HepG2 (cell line): ENCODE measurements at regions not wholly inside any gene's neighbourhood (a gene's known extent, or its start where the extent isn't known, plus 50 kb on each side); places are given as distances from the start of the nearest gene placed in this dataset.

ENCODE experiments used
- ATAC-seq: fragments of 200-7000 bp; cut with Tn5 transposase; 3 replicates; pipeline ENCODE4 v1.9.1; 2020; ENCODE audit warnings: mild to moderate bottlenecking, moderate library complexity
- BruUV-seq: library from RNA; stranded (reverse); fragments of 400-500 nt; replicated peaks from 2 replicates; lab custom pipeline; 2021; lab: Mats Ljungman, UMichigan
- CTCF ChIA-PET: fragments of 300-600 bp; formaldehyde crosslinking; extraction: SDS; loops from one replicate; lab custom pipeline; 2021; ENCODE audit warnings: low total read pairs, inconsistent platforms, low intra/inter-chr PET ratio; lab: Yijun Ruan, JAX
- POLR2A ChIA-PET: fragments of 350-600 bp; sonication (Branson Sonifier 250); formaldehyde crosslinking; loops from one replicate; lab custom pipeline; 2020; ENCODE audit warnings: antibody characterized with exemption, inconsistent platforms; lab: Yijun Ruan, JAX
- DNase-seq: peaks from one replicate; pipeline ENCODE4 v3.0.0-alpha.2; 2015; ENCODE audit warnings: low spot score
- FAIRE-seq: peaks from 3 replicates; lab custom pipeline; 2011; peaks lifted over from hg19 to GRCh38; lab: Jason Lieb, UNC
- H2AFZ ChIP-seq: one replicate; pipeline ENCODE4 v1.6.1; 2011; ENCODE audit warnings: low read length, inconsistent platforms
- H3K27ac ChIP-seq: fragments of 300-600 bp; 3 replicates; pipeline ENCODE4 v1.8.0; 2011; ENCODE audit warnings: mixed run types, mild to moderate bottlenecking, mixed read lengths, low read length, inconsistent platforms; ENCODE audit not compliant: insufficient read depth; ENCODE audit errors: extremely low read length
- H3K27me3 ChIP-seq, 2 experiments: fragments of 200-600 bp in 1 of 2; 2 replicates in 1 of 2; 3 replicates in 1 of 2; pipeline versions ENCODE4 v1.6.0 to v1.8.0; 2011; ENCODE audit warnings: low read length in 2 of 2, mild to moderate bottlenecking in 2 of 2, moderate library complexity in 2 of 2, inconsistent platforms in 1 of 2; ENCODE audit not compliant: insufficient read depth in 2 of 2, control insufficient read depth in 1 of 2
- H3K36me3 ChIP-seq, 2 experiments: fragments of 200-600 bp in 1 of 2; replicated peaks in 1 of 2; 2 replicates in 1 of 2; 3 replicates in 1 of 2; pipeline versions ENCODE4 v1.5.1 to v1.8.0; 2011; ENCODE audit warnings: low read length in 2 of 2, inconsistent platforms in 1 of 2; ENCODE audit not compliant: insufficient read depth in 2 of 2, control insufficient read depth in 1 of 2
- H3K4me1 ChIP-seq: 2 replicates; pipeline ENCODE4 v1.5.1; 2012; ENCODE audit warnings: low read length, inconsistent platforms; ENCODE audit not compliant: insufficient read depth
- H3K4me2 ChIP-seq: 2 replicates; pipeline ENCODE4 v1.6.0; 2011; ENCODE audit warnings: low read depth, low read length, inconsistent platforms
- H3K4me3 ChIP-seq, 3 experiments: fragments of 200-600 bp in 1 of 3; sonication (generic), shearing (Covaris generic) in 1 of 3; replicated peaks in 1 of 3; 2 replicates each; pipeline ENCODE4 v1.5.1; 2011 to 2016; ENCODE audit warnings: low read length in 3 of 3, inconsistent platforms in 2 of 3, low read depth in 2 of 3, mild to moderate bottlenecking in 2 of 3, control low read depth in 1 of 3, mixed read lengths in 1 of 3; ENCODE audit not compliant: insufficient read depth in 1 of 3
- H3K79me2 ChIP-seq: one replicate; pipeline ENCODE4 v1.6.1; 2011; ENCODE audit warnings: low read length, inconsistent platforms; ENCODE audit not compliant: insufficient read depth
- H3K9ac ChIP-seq: 2 replicates; pipeline ENCODE4 v1.6.0; 2011; ENCODE audit warnings: mild to moderate bottlenecking, low read depth, low read length, inconsistent platforms; ENCODE audit not compliant: insufficient read depth
- H3K9me3 ChIP-seq: 2 replicates; pipeline ENCODE4 v1.5.1; 2012; ENCODE audit warnings: mild to moderate bottlenecking, low read length
- H4K20me1 ChIP-seq: 2 replicates; pipeline ENCODE4 v1.6.0; 2011; ENCODE audit warnings: inconsistent platforms, mild to moderate bottlenecking, low read length, moderate library complexity; ENCODE audit not compliant: insufficient read depth
- GFI1 ChIP-seq: sonication (generic); formaldehyde crosslinking; IDR thresholded peaks from 2 replicates; pipeline ENCODE4 v1.5.0; 2020; ENCODE audit warnings: missing genetic modification reagents, mild to moderate bottlenecking, borderline replicate concordance
- HDAC2 ChIP-seq: sonication (generic); formaldehyde crosslinking; IDR thresholded peaks from 2 replicates; pipeline ENCODE4 v1.4.0; 2020; ENCODE audit warnings: missing genetic modification reagents
- LRRFIP1 ChIP-seq: sonication (generic); formaldehyde crosslinking; conservative IDR thresholded peaks from 2 replicates; pipeline ENCODE4 v1.4.0; 2020; ENCODE audit warnings: missing genetic modification reagents
- SETDB1 ChIP-seq: sonication (generic); formaldehyde crosslinking; IDR thresholded peaks from 2 replicates; pipeline ENCODE4 v1.5.1; 2020; ENCODE audit warnings: missing genetic modification reagents, mild to moderate bottlenecking, borderline replicate concordance
- STAT5B ChIP-seq: sonication (generic); formaldehyde crosslinking; IDR thresholded peaks from 2 replicates; pipeline ENCODE4 v1.4.0; 2020; ENCODE audit warnings: missing genetic modification reagents
- TBP ChIP-seq: sonication (generic); formaldehyde crosslinking; IDR thresholded peaks from 2 replicates; pipeline ENCODE4 v1.5.0; 2020; ENCODE audit warnings: missing genetic modification reagents
- ZNF282 ChIP-seq: fragments of 450-650 bp; IDR thresholded peaks from 2 replicates; pipeline ENCODE4 v1.6.1; 2018; ENCODE audit not compliant: partially characterized antibody
- ZNF687 ChIP-seq: sonication (generic); formaldehyde crosslinking; IDR thresholded peaks from 2 replicates; pipeline ENCODE4 v1.5.1; 2020; ENCODE audit warnings: mild to moderate bottlenecking, missing genetic modification reagents, moderate library complexity
- ZNF788 ChIP-seq: sonication (generic); formaldehyde crosslinking; IDR thresholded peaks from 2 replicates; pipeline ENCODE4 v1.5.0; 2020; ENCODE audit warnings: mild to moderate bottlenecking, missing genetic modification reagents, borderline replicate concordance
- WGBS: methylation state at CpG from one replicate; pipeline ENCODE4 v1.1.6; 2017; ENCODE audit warnings: low lambda C conversion rate; 5-methylcytosine and 5-hydroxymethylcytosine counted together
- in situ Hi-C: cut with HindIII; loops from 2 replicates; pipeline ENCODE4 v1.10.0; 2017; ENCODE audit warnings: low pct_unique_long_range_greater_than_20kb; ENCODE audit not compliant: extremely low pct_ligation_motif_present
- intact Hi-C: fragments of 100-400 bp; cut with micrococcal nuclease; formaldehyde crosslinking; loops from one replicate; pipeline ENCODE4 v1.10.0; 2022; ENCODE audit not compliant: unreplicated experiment
- TF ChIP-seq, protein P1 (sequence below): sonication (generic); formaldehyde crosslinking; IDR thresholded peaks from 2 replicates; pipeline ENCODE4 v1.5.0; 2020; ENCODE audit warnings: missing genetic modification reagents
- TF ChIP-seq, protein P2 (sequence below): sonication (generic); formaldehyde crosslinking; IDR thresholded peaks from 2 replicates; pipeline ENCODE4 v1.4.0; 2020; ENCODE audit warnings: mild to moderate bottlenecking, missing genetic modification reagents

DNA sequence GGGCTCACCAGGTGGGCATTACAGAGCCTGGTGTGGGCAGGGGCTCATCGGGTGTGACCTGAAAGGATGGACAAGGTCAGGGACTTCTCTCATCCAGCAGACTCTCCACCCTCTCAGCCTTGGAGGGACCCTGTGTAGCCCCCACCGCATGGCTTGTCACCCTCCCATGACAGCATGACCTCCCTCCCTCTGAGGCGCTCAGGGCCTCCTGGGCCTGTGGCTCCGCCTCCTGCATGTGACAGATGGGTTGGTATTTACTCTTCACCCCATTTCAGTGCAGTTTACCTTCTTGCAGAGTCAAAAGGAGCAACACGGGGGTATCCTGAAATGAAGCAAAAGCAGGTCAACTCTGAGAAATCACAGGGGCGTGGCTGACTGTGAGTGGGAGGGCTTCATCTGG, 298.6 kb upstream of the AJAP1 start:
- no TSS peak for BruUV-seq
- H3K9me3 ChIP-seq = no peaks in the 10 kb centered on the region
- peaks cover 0 to 24% of the 10 kb centered on the region in 2 experiments; a peak in 3 of 5 replicates for H3K27me3 ChIP-seq
- no peak overlapping the region for H3K4me3 ChIP-seq
- WGBS = 28% methylated on average over 4 of the region's 6 CpGs
- no peak overlapping the region for H3K4me2 ChIP-seq
- in situ Hi-C loops = no loop called here
- H3K27ac ChIP-seq = no peak overlapping the region
- FAIRE-seq (no peak), DNase-seq (no peak), ATAC-seq (no peak)
- ChIA-PET CTCF (no interaction called here), POLR2A (no interaction called here)
- H4K20me1 ChIP-seq = no peaks in the 10 kb centered on the region
- no peak overlapping the region for H3K9ac ChIP-seq
- H3K36me3 ChIP-seq = no peaks in the 10 kb centered on the region
- no peaks in the 10 kb centered on the region for H3K79me2 ChIP-seq
- H3K4me1 ChIP-seq = no peaks in the 10 kb centered on the region
- no peak overlapping the region for H2AFZ ChIP-seq
- intact Hi-C loops = no loop called here
- TF ChIP-seq HDAC2 = no peak
- no peak for TF ChIP-seq TBP (CRISPR knock-in tag)
- TF ChIP-seq, protein P1, sequence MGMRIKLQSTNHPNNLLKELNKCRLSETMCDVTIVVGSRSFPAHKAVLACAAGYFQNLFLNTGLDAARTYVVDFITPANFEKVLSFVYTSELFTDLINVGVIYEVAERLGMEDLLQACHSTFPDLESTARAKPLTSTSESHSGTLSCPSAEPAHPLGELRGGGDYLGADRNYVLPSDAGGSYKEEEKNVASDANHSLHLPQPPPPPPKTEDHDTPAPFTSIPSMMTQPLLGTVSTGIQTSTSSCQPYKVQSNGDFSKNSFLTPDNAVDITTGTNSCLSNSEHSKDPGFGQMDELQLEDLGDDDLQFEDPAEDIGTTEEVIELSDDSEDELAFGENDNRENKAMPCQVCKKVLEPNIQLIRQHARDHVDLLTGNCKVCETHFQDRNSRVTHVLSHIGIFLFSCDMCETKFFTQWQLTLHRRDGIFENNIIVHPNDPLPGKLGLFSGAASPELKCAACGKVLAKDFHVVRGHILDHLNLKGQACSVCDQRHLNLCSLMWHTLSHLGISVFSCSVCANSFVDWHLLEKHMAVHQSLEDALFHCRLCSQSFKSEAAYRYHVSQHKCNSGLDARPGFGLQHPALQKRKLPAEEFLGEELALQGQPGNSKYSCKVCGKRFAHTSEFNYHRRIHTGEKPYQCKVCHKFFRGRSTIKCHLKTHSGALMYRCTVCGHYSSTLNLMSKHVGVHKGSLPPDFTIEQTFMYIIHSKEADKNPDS (CRISPR knock-in tag) = no peak
- TF ChIP-seq ZNF282 = no peak
- TF ChIP-seq, protein P2, sequence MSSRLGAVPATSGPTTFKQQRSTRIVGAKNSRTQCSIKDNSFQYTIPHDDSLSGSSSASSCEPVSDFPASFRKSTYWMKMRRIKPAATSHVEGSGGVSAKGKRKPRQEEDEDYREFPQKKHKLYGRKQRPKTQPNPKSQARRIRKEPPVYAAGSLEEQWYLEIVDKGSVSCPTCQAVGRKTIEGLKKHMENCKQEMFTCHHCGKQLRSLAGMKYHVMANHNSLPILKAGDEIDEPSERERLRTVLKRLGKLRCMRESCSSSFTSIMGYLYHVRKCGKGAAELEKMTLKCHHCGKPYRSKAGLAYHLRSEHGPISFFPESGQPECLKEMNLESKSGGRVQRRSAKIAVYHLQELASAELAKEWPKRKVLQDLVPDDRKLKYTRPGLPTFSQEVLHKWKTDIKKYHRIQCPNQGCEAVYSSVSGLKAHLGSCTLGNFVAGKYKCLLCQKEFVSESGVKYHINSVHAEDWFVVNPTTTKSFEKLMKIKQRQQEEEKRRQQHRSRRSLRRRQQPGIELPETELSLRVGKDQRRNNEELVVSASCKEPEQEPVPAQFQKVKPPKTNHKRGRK (CRISPR knock-in tag) = no peak
- TF ChIP-seq ZNF687 (CRISPR knock-in tag) = no peak
- TF ChIP-seq LRRFIP1 (CRISPR knock-in tag) = no peak
- TF ChIP-seq GFI1 (CRISPR knock-in tag) = no peak
- TF ChIP-seq ZNF788 = no peak
- no peak for TF ChIP-seq STAT5B
- TF ChIP-seq SETDB1 (CRISPR knock-in tag) = no peak
